Fibroblast of mammary gland (primary cell): ENCODE measurements at regions not wholly inside any gene's neighbourhood (a gene's known extent, or its start where the extent isn't known, plus 50 kb on each side); places are given as distances from the start of the nearest gene placed in this dataset.
A peak's percentile ranks its signal among the peaks of the same experiment; 100 is the strongest.
"Not testable (repeated sequence)": the region's sequence is repeated elsewhere in the genome, so short reads cannot be mapped to it uniquely, and the experiment has no call there.

Experiments used
- DNase-seq: peaks from one replicate; pipeline ENCODE4 v3.0.0-alpha.2; 2010; ENCODE audit warnings: low read depth
- H3K4me3 ChIP-seq: 2 replicates; pipeline ENCODE4 v1.5.1; 2011; ENCODE audit warnings: low read depth, mild to moderate bottlenecking, low read length, moderate library complexity; ENCODE audit not compliant: control insufficient read depth
- TF ChIP-seq, protein P1 (sequence below): conservative IDR thresholded peaks from 2 replicates; pipeline ENCODE4 v1.5.1; 2011; ENCODE audit warnings: low read depth, low read length, inconsistent platforms; ENCODE audit not compliant: control insufficient read depth, insufficient read depth

DNA sequence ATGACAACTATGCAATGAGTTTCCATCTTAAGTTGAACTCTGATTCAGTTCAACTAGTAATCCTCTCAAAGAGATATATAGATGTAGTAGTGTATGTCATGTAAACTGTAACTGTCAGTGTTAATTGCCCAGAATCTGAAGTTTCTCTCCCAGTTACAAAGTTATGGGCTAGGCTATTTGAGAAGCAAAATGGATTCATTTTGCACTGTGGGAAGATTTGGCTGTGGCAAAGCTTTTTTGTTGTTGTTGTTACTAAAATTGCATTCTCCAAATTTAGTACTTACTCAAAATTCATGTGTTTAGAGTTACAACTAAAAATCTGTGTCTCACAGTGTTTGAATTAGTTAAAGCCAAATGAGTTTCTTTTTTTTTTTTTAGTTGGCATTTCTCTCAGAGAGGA lies 219.0 kb downstream of the KCNJ2 start:
- no peak overlapping the region for H3K4me3 ChIP-seq
- TF ChIP-seq, protein P1, sequence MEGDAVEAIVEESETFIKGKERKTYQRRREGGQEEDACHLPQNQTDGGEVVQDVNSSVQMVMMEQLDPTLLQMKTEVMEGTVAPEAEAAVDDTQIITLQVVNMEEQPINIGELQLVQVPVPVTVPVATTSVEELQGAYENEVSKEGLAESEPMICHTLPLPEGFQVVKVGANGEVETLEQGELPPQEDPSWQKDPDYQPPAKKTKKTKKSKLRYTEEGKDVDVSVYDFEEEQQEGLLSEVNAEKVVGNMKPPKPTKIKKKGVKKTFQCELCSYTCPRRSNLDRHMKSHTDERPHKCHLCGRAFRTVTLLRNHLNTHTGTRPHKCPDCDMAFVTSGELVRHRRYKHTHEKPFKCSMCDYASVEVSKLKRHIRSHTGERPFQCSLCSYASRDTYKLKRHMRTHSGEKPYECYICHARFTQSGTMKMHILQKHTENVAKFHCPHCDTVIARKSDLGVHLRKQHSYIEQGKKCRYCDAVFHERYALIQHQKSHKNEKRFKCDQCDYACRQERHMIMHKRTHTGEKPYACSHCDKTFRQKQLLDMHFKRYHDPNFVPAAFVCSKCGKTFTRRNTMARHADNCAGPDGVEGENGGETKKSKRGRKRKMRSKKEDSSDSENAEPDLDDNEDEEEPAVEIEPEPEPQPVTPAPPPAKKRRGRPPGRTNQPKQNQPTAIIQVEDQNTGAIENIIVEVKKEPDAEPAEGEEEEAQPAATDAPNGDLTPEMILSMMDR = no peak
- DNase-seq = no peak

DNA sequence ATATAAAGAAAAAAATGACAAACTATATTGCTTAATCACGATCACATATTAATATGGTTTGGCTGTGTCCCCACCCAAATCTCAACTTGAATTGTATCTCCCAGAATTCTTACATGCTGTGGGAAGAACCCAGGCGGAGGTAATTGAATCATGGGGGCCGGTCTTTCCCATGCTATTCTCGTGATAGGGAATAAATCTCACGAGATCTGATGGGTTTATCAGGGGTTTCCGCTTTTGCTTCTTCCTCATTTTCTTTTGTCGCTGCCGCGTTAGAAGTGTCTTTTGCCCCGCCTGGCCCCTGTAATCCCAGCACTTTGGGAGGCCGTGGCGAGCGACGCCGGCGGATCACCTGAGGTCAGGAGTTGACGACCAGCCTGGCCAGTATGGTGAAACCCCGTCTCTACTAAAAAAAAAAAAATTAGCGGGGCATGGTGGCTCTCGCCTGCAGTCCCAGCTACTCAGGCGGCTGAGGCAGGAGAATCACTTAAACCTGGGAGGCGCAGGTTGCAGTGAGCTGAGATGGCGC lies 220.0 kb downstream of the KCNJ2 start:
- not testable (repeated sequence) for H3K4me3 ChIP-seq, DNase-seq

DNA sequence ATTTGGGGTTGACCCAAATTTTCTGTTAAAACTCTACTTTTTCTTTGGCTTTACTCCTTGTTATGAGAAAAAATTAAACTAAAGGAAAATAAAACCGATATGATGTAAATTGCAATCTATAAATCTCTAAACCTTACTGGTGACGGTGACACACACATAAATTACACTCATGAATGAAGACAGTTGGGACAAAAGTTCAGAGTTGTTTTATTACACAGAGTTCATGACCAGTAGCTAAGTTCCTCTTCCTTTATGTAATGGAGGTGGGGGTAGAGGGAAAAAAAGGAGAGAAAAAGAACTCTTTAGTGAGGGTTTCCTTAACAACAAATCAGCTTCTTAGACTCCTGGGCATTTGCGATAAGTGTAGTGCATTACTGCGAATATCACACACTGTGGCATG lies 220.7 kb downstream of the KCNJ2 start:
- DNase-seq = no peak
- H3K4me3 ChIP-seq = no peak overlapping the region
- TF ChIP-seq, protein P1 = no peak

DNA sequence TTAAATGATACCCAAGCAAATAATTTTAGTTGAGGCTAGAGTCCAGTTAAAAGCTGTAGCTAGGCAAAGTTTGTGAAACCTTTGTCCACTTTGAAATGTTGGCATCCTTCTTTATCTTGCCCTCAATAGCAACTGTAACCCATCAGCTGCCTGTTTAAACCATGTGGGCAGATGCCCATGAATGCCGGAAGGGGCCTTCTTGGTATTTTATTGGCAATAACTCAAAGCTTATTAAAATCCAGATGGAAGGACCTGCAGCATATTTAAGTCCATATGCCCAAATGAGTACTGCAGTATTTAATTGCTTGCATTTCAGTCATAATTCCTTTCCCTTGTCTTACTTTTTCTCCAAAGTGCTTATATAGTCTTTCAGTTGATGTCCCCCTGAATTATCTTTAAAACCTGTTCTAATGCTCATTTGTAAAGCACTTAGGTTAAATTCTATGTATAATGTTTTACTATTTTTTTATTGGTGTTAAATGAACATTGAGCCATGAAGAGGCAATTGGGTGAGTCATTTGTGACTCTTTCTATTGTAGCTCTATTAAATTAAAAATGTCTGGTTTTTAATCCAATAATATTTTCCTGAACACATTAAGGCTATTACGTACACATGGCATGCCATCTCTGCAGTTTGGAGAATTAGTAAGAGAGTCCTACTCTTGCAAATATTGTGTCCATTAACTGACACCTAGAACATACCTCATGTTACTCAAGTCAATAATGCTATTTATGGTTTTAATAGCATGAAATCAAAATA lies 225.3 kb downstream of the KCNJ2 start:
- no peak overlapping the region for H3K4me3 ChIP-seq
- DNase-seq = no peak
- TF ChIP-seq, protein P1 = no peak

DNA sequence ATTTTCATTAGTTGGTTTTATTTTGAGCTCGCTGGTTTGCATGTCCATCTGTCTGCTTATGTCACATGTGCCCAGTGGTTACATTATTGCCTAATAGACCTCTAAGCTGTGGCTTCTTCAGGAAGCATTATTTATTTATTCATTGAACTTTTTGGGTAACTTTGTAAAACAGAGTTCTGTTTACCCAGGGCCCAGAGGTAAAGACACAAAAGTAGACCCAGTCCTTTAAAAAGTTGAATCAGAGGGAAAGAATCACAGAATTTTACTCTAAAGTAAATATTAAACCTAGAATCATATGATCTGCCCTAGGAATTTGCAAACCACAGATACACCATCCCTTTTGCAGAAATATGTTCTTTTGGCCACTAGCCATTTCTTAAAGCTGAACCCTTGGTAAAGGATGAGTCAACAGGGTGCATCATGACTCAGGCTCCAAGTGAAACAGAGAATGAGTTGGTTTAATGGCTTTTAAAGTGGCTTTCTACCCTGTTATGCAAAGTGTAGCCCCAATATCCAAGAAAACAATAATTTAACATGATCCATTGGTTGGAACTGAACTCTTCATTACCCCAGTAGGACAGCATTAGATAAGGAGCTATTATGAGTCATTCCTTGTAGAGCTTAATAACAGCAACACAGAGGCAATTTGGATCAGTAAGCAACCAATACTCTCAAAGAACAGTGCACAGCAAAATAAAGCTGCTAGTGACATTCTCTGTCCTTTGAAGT lies 236.3 kb downstream of the KCNJ2 start:
- H3K4me3 ChIP-seq = no peak overlapping the region
- TF ChIP-seq, protein P1 = no peak
- DNase-seq = peak; percentile 96

DNA sequence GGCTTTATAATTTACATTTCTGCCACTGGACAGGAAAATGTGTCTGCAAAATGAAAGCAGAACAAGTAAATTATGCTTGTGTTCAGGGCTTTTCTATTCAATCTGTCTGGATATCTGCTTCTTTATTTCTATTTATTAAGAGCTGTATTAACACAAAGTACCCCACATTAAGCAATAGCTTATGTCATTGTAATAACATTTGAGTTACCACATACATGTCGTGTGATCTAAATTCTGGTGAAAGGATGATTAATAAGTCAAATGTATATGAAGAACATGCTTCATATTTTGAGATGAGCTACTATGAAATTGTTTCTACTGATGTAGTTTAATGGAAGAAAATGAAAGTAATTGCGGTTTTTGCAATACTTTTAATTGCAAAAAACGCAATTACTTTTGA lies 238.2 kb downstream of the KCNJ2 start:
- no peak overlapping the region for H3K4me3 ChIP-seq
- DNase-seq = peak; percentile 42
- TF ChIP-seq, protein P1 = no peak

DNA sequence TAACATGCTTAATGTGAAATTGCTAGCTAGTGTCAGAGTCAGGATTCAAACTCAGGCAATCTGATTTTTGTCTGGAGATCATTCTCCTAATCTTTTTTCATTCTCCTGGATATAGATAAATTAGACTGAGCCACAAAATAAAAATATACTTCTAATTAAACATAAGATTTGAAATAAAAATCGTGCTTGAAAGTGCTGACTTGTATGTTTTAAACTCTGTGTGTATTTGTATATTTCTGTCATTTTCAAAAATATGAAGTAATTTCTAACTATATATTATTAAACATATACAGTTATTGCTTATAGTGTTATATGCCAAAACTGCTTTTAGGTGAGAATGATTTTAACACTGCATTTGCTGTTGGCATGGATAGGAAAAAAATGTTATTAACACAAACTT lies 239.4 kb downstream of the KCNJ2 start:
- TF ChIP-seq, protein P1 = no peak
- no peak overlapping the region for H3K4me3 ChIP-seq
- no peak for DNase-seq
